ENCODE measurements at regions not wholly inside any gene's neighbourhood (a gene's known extent, or its start where the extent isn't known, plus 50 kb on each side); places are given as distances from the start of the nearest gene placed in this dataset.

DNA sequence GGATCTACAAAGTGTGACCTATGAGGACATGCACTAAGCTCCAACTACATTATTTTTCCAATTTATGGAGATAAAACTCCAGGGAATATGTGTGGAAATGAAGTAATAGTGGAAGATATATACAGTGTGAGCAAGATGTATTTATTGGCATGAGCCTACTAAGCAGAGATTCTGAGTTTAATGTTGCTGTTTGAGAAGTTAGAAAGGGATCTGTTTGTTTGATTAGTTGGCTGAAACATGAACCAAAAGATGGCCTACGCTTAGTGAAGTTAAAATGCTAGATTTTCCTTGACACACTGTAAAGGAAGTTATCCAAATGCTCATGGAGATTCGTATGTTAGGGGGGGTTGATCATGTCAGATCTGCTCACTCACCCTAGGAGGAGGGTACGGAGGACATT, 621.7 kb downstream of the TMEM182 start:
- Histone ChIP-seq H3K36me3 (no peaks in the 10 kb centered on the region), H3K9me3 (ENCODE audit: severe bottlenecking) (no peaks in the 10 kb centered on the region), H3K27me3 (ENCODE audit: insufficient read depth, low read depth, severe bottlenecking) (peaks cover 18% of the 10 kb centered on the region), H3K4me3 (ENCODE audit: low read depth, low read length) (no peak overlapping the region), H3K27ac (no peak overlapping the region)
- TF ChIP-seq, protein P1, sequence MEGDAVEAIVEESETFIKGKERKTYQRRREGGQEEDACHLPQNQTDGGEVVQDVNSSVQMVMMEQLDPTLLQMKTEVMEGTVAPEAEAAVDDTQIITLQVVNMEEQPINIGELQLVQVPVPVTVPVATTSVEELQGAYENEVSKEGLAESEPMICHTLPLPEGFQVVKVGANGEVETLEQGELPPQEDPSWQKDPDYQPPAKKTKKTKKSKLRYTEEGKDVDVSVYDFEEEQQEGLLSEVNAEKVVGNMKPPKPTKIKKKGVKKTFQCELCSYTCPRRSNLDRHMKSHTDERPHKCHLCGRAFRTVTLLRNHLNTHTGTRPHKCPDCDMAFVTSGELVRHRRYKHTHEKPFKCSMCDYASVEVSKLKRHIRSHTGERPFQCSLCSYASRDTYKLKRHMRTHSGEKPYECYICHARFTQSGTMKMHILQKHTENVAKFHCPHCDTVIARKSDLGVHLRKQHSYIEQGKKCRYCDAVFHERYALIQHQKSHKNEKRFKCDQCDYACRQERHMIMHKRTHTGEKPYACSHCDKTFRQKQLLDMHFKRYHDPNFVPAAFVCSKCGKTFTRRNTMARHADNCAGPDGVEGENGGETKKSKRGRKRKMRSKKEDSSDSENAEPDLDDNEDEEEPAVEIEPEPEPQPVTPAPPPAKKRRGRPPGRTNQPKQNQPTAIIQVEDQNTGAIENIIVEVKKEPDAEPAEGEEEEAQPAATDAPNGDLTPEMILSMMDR (IDR thresholded peaks at IDR 0.05; ENCODE audit: low read depth, low read length) = no peak
- DNase-seq = no peak

DNA sequence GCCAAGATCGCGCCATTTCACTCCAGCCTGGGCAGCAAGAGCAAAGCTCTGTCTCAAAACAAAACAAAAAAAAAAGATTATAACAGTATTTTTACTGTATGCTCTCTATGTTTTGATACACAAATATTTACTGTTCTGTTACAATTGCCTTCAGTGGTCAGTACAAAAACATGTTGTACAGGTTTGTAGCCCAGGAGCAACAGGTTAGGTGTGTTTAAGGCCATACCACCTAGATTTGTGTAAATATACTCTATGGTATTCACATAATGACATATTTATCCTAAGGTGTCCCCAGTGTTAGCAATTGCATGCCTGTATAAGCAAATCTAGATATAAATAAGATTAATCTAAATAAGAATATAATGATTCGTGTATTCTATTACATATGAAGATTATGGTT, 625.0 kb downstream of the TMEM182 start:
- TF ChIP-seq, protein P1 (IDR thresholded peaks at IDR 0.05; ENCODE audit: low read depth, low read length) = no peak
- DNase-seq = no peak
- Histone ChIP-seq H3K27me3 (ENCODE audit: insufficient read depth, low read depth, severe bottlenecking) (peaks cover 19% of the 10 kb centered on the region), H3K27ac (no peak overlapping the region), H3K36me3 (no peaks in the 10 kb centered on the region), H3K9me3 (ENCODE audit: severe bottlenecking) (no peaks in the 10 kb centered on the region), H3K4me3 (ENCODE audit: low read depth, low read length) (no peak overlapping the region)

DNA sequence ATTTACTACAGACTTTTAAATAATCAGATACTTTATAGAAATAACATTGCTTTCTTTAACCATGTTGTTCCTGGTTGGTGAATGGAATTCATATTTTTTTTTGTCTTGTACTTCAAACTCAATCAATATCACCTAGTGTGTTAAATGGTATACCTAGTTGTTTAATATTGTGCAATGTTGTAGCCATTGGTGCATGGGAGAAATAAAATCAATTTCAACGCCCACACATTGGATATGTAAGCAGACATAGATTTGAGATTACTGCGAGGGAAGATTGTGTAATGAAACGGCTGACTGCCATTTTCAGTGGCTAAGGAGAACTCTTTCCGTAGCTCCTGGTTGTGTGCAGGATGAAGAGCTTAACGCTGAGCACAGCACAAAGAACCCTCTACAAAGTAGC, 626.1 kb downstream of the TMEM182 start:
- H3K4me3 ChIP-seq (ENCODE audit: low read depth, low read length) = no peak overlapping the region
- no peaks in the 10 kb centered on the region for H3K36me3 ChIP-seq

DNA sequence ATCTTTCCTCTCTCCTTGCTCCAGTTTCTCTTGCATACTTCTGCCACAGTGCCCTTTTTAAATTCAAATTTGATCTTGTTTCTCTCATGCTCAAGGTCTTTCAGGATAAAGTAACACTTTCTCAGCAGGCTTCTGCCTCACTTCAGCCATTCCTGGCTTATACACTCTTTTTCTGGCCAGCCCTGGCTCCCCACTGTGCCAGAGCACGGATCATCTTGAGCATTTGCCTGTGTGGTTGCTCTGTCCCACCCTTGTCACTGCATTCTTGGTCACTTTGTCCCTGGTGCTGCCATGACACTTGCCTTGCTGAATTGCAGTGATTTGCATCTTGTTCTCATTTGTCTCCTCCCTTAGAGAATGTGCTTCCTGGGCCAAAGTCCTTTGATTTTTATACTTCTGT, 634.3 kb downstream of the TMEM182 start:
- TF ChIP-seq, protein P1 (IDR thresholded peaks at IDR 0.05; ENCODE audit: low read depth, low read length) = no peak
- DNase-seq = no peak
- Histone ChIP-seq H3K4me3 (ENCODE audit: low read depth, low read length) (no peak overlapping the region), H3K9me3 (ENCODE audit: severe bottlenecking) (peaks cover 5% of the 10 kb centered on the region), H3K36me3 (no peaks in the 10 kb centered on the region), H3K27me3 (ENCODE audit: insufficient read depth, low read depth, severe bottlenecking) (peaks cover 23% of the 10 kb centered on the region), H3K27ac (no peak overlapping the region)

More for the DNA sequence above, 626.1 kb downstream of the TMEM182 start:
- no peak overlapping the region for H3K27ac ChIP-seq
- H3K9me3 ChIP-seq (ENCODE audit: severe bottlenecking) = no peaks in the 10 kb centered on the region
- peaks cover 17% of the 10 kb centered on the region for H3K27me3 ChIP-seq (ENCODE audit: insufficient read depth, low read depth, severe bottlenecking)
- DNase-seq = no peak
- TF ChIP-seq, protein P1 (IDR thresholded peaks at IDR 0.05; ENCODE audit: low read depth, low read length) = no peak

DNA sequence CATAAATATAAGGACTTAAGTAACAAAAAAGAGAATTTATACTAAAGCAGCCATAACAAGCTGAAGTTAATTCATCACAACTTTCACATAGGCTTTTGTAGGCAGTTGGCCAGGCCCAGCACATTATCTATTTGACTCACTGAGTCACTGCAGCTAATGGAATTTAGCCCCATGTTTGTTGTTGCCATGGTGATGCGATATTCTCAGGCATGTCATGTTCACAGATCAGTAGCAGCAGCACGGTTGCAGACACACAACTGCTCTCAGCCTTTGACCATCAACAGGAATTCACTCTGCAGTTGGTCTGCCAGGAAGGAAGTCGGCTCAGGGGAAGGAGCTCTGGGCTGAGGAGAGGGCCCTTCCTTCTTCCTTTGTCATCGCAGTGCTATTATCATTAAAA, 639.8 kb downstream of the TMEM182 start:
- Histone ChIP-seq H3K27ac (no peak overlapping the region), H3K4me3 (ENCODE audit: low read depth, low read length) (no peak overlapping the region), H3K27me3 (ENCODE audit: insufficient read depth, low read depth, severe bottlenecking) (peaks cover 42% of the 10 kb centered on the region), H3K36me3 (no peaks in the 10 kb centered on the region), H3K9me3 (ENCODE audit: severe bottlenecking) (no peaks in the 10 kb centered on the region)
- TF ChIP-seq, protein P1 (IDR thresholded peaks at IDR 0.05; ENCODE audit: low read depth, low read length) = no peak
- no peak for DNase-seq

DNA sequence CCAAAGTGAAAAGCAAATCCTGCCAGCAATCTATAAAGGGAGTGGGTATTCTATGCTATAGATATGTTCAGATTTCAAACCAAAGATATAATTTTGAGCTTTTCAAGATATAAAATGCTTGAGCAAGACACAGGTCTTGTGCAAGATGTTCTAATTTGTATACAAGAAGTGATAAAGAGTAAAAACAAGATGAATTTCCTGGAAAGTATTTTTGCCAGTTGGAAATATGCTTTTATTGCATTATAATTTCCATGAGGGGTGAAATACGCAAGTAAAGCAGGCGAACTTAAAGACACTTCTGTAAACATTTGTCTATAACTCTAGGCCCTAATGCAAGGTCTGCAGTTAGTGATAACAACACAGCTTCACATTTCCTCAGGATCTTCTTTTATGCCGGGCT, 640.5 kb downstream of the TMEM182 start:
- DNase-seq = no peak
- no peaks in the 10 kb centered on the region for H3K36me3 ChIP-seq
- peaks cover 42% of the 10 kb centered on the region for H3K27me3 ChIP-seq (ENCODE audit: insufficient read depth, low read depth, severe bottlenecking)
- no peak overlapping the region for H3K27ac ChIP-seq
- TF ChIP-seq, protein P1 (IDR thresholded peaks at IDR 0.05; ENCODE audit: low read depth, low read length) = no peak
- no peaks in the 10 kb centered on the region for H3K9me3 ChIP-seq (ENCODE audit: severe bottlenecking)
- no peak overlapping the region for H3K4me3 ChIP-seq (ENCODE audit: low read depth, low read length)

All from WERI-Rb-1 (cell line).